H1 (cell line): ENCODE measurements at regions not wholly inside any gene's neighbourhood (a gene's known extent, or its start where the extent isn't known, plus 50 kb on each side); places are given as distances from the start of the nearest gene placed in this dataset.

ENCODE experiments used
- TBP ChIP-seq: IDR thresholded peaks from 2 replicates; pipeline ENCODE4 v1.6.1; 2011; ENCODE audit warnings: low read depth, low read length, improper control_type of control experiment
- TF ChIP-seq, protein P1 (sequence below): fragments of 300-600 bp; sonication (generic); IDR thresholded peaks from 2 replicates; pipeline ENCODE4 v1.7.1; 2012; ENCODE audit warnings: low read length, moderate library complexity, mild to moderate bottlenecking, inconsistent platforms; ENCODE audit not compliant: insufficient replicate concordance

DNA sequence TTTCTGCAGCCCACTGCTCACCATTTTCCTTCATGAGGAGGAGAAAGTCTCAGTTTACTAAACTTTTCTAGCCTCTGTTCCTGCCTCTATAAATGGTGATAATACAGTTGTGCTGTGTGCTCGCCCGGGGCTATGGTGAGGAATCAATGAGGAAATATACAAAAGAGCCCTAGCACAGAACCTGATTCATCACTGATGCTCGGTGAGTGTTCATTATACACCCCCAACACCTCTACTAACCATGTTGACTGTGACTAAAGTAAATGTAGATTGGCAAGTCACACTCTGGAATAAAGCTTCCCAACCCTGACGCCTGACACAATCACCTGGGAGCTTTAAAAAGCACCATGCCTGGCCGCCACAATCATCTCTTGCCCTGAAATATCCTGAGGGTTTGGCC, 118.8 kb upstream of the CYP1B1 start (continued):
- TF ChIP-seq, protein P1, sequence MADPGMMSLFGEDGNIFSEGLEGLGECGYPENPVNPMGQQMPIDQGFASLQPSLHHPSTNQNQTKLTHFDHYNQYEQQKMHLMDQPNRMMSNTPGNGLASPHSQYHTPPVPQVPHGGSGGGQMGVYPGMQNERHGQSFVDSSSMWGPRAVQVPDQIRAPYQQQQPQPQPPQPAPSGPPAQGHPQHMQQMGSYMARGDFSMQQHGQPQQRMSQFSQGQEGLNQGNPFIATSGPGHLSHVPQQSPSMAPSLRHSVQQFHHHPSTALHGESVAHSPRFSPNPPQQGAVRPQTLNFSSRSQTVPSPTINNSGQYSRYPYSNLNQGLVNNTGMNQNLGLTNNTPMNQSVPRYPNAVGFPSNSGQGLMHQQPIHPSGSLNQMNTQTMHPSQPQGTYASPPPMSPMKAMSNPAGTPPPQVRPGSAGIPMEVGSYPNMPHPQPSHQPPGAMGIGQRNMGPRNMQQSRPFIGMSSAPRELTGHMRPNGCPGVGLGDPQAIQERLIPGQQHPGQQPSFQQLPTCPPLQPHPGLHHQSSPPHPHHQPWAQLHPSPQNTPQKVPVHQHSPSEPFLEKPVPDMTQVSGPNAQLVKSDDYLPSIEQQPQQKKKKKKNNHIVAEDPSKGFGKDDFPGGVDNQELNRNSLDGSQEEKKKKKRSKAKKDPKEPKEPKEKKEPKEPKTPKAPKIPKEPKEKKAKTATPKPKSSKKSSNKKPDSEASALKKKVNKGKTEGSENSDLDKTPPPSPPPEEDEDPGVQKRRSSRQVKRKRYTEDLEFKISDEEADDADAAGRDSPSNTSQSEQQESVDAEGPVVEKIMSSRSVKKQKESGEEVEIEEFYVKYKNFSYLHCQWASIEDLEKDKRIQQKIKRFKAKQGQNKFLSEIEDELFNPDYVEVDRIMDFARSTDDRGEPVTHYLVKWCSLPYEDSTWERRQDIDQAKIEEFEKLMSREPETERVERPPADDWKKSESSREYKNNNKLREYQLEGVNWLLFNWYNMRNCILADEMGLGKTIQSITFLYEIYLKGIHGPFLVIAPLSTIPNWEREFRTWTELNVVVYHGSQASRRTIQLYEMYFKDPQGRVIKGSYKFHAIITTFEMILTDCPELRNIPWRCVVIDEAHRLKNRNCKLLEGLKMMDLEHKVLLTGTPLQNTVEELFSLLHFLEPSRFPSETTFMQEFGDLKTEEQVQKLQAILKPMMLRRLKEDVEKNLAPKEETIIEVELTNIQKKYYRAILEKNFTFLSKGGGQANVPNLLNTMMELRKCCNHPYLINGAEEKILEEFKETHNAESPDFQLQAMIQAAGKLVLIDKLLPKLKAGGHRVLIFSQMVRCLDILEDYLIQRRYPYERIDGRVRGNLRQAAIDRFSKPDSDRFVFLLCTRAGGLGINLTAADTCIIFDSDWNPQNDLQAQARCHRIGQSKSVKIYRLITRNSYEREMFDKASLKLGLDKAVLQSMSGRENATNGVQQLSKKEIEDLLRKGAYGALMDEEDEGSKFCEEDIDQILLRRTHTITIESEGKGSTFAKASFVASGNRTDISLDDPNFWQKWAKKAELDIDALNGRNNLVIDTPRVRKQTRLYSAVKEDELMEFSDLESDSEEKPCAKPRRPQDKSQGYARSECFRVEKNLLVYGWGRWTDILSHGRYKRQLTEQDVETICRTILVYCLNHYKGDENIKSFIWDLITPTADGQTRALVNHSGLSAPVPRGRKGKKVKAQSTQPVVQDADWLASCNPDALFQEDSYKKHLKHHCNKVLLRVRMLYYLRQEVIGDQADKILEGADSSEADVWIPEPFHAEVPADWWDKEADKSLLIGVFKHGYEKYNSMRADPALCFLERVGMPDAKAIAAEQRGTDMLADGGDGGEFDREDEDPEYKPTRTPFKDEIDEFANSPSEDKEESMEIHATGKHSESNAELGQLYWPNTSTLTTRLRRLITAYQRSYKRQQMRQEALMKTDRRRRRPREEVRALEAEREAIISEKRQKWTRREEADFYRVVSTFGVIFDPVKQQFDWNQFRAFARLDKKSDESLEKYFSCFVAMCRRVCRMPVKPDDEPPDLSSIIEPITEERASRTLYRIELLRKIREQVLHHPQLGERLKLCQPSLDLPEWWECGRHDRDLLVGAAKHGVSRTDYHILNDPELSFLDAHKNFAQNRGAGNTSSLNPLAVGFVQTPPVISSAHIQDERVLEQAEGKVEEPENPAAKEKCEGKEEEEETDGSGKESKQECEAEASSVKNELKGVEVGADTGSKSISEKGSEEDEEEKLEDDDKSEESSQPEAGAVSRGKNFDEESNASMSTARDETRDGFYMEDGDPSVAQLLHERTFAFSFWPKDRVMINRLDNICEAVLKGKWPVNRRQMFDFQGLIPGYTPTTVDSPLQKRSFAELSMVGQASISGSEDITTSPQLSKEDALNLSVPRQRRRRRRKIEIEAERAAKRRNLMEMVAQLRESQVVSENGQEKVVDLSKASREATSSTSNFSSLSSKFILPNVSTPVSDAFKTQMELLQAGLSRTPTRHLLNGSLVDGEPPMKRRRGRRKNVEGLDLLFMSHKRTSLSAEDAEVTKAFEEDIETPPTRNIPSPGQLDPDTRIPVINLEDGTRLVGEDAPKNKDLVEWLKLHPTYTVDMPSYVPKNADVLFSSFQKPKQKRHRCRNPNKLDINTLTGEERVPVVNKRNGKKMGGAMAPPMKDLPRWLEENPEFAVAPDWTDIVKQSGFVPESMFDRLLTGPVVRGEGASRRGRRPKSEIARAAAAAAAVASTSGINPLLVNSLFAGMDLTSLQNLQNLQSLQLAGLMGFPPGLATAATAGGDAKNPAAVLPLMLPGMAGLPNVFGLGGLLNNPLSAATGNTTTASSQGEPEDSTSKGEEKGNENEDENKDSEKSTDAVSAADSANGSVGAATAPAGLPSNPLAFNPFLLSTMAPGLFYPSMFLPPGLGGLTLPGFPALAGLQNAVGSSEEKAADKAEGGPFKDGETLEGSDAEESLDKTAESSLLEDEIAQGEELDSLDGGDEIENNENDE: no peak
- no peak for TF ChIP-seq TBP
